EH (cell line): ENCODE measurements at regions not wholly inside any gene's neighbourhood (a gene's known extent, or its start where the extent isn't known, plus 50 kb on each side); places are given as distances from the start of the nearest gene placed in this dataset.
"Not testable (repeated sequence)": the region's sequence is repeated elsewhere in the genome, so short reads cannot be mapped to it uniquely, and the experiment has no call there.

Source experiments
- DNase-seq: peaks from one replicate; pipeline ENCODE4 v3.0.0-alpha.2; 2015; ENCODE audit warnings: low read depth

DNA sequence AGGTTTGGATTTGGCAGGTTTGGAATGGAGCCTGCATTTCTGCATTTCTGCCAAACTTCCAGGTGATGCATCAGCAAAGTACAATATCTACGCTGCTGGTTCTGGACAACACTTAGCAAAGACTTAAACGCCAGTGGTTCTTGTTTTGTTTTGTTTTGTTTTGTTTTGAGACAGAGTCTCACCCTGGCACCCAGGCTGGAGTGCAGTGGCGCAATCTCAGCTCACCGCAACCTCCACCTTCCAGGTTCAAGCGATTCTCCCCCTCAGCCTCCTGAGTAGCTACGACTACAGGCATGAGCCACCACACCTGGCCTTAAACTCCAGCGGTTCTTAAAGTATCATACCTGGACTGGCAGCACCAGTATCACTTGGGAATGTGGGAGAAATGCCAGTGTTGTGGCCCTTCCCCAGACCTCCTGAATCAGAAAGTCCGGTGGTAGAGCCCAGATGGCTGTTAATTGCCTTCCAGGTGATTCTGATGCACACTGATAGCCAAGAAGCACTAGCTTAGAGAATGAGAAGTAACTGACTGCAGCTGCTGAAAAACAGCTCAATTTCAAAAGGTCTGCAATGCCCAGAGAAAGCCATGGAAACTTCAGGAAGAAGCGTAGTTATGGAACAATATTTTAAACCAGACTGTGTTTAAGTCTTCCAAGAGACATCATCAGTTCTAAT lies 114.8 kb upstream of the FOXN3 start:
- no peak for DNase-seq

DNA sequence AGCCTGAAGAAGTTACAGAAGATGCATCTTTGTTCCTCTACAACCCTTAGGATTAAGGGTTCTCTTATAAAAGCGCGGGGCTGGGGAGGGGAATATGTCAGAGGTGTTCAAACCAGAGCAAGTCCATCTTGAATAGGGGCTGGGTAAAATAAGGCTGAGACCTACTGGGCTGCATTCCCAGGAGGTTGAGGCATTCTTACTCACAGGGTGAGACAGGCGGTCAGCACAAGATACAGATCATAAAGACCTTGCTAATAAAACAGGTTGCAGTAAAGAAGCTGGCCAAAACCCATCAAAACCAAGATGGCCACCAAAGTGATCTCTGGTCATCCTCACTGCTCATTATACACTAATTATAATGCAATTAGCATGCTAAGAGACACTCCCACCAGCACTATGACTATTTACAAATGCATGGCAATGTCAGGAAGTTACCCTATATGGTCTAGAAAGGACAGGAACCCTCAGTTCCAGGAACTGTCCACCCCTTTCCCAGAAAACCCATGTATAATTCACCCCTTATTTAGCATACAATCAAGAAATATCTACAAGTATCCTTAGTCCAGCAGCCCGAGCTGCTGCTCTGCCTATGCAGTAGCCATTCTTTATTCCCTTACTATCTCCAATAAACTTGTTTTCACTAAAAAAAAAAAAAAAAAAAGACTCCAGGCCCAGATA lies 108.1 kb upstream of the FOXN3 start:
- DNase-seq: peak; percentile 21

DNA sequence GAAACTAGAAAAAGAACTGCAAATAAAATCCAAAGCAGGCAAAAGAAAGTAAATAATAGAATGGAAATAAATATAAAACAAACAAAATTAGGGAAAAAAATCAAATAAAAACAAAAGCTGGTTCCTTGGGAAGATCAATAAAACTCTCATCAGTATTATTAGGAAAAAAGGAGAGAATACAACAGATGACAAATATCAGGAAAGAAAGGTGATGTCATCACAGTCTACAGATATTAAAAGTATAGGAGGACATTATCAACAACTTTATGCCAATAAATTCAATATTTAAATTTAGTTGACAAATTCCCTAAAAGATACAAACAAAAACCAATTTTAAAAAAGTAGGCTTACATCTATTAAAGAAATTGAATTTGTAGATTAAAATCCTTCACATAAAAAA lies 107.4 kb upstream of the FOXN3 start:
- no peak for DNase-seq

DNA sequence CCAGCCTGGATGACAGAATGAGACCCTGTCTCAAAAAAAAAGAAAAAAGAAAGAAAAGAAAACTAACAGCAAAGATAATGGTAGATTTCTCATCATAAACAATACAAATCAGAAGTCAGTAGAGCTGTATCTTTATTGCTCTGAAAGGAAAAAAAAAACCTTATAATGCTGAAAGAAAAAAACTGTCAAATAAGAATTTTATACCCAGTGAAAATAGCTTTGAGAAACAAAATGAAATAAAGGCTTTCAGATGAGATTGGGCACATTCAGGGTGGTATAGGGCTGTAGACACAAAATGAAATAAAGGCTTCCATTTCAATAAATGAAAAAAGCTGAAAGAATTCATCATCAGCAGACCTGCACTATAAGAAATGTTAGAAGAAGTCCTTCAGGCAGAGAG lies 105.0 kb upstream of the FOXN3 start:
- no peak for DNase-seq

DNA sequence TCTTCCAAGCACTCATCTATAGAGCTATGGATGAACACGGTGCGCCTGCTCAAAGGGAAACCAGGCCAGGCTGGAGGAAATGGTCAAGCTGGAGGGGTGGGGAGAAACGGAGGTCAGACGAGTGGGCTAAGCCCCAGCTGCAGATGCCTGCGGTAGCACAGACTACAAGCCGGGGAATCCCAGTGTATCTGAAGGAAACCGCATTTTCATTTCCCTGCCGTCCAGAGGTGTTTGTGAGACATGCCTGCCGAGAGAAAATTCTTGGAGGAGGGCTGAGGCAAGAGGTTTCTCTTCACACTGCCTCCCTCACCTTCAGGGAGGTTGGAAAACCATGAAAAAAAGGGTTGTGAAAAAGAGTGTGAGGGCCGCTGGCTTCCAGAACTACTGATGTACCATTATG lies 102.0 kb upstream of the FOXN3 start:
- DNase-seq: no peak

DNA sequence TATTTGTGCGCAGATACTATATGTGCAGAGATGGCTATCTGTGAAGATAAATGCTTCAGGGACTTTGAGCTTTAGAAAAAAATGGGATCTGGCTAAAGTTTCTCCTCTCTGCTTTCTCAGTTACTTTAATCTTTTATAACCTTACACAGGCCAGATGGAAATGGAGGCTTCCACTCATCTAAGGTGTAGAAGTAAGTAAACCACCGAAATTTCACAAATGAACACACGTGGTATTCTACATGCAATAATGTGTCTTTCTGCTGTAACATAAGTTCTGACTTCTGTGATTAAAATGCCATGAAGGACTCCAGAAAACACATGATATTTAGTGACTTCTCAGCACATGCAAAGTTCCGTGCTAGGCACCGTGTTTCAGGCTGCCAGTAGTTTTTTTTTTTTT lies 99.1 kb upstream of the FOXN3 start:
- no peak for DNase-seq

DNA sequence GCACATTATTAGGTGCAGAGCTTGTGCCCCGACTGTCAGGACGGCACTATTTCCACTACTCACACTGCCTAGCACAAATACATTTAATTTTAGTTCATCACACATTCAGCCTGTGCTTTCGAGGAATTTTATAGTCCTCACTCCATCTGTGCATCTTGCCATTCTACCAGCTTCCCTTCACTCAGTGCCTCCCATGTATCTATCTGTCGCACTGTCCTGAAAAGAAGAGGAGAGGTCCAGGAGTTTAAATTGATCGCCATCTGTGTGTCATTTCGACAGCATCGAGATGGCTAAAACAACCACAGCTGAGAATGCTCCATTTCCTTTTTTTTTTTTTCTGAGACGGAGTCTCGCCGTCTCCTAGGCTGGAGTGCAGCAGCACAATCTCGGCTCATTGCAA lies 97.6 kb upstream of the FOXN3 start:
- no peak for DNase-seq

DNA sequence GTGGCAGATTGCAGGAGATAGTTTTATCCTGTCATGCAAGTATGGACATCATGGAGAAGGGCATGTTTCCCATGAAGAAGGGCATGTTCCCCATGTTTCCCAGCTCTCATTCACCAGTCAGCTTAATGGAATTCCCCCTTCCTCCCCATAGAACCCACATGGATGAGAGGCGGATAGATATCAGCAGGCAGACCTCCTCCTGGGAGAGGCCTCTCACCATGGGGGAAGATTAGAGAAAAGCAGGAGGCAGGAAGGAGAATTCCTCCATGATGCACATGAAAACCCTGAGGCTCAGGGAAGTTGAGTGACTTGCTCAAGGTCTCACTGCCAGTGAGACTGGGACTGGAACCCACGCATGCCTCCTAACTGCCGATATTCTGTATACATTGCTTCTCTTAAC lies 92.9 kb upstream of the FOXN3 start:
- DNase-seq: peak; percentile 92

DNA sequence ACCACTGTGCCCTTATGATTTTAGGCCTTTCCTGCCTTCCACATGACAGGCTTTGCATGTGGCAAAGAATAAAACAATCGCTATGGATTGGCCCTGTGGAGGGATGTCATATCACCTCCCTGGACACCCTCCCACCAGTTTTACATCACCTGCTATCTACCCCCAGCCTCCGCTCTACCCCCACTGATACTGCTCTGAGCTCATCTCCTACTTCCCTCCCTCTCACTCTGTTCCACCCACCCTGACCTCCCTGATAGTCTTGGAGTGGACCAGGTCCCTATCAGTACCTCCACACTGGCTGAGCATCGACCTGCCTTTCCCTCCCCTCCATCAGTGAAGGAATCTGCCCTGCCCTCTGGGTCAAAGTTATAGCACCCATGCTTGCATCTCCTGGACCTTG lies 91.8 kb upstream of the FOXN3 start:
- DNase-seq: no peak

DNA sequence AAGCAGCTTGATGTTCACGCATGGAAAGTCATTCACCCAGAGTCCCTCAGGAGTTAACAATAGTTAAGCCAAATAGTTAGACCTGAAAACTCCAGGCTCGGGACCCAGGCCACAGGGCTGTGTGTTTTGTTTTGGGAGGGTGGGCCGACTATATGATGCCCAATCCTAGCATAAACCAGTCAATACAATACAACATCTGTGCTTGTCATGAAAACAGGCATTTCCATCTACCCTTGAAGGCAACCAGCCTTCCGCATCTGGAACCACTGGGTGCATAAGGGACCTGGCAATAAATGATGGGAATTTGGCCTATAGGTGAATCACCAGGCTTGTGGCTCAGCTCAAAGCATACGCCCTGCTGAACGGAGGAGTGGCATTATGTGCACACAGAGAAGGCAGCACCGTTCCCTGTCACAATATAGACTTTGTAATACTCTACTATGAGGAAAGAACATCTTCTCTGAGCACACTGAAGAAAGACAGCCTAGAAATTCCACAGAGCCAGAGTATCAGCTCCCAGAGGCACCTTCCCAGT lies 91.0 kb upstream of the FOXN3 start:
- peak; percentile 51 for DNase-seq

DNA sequence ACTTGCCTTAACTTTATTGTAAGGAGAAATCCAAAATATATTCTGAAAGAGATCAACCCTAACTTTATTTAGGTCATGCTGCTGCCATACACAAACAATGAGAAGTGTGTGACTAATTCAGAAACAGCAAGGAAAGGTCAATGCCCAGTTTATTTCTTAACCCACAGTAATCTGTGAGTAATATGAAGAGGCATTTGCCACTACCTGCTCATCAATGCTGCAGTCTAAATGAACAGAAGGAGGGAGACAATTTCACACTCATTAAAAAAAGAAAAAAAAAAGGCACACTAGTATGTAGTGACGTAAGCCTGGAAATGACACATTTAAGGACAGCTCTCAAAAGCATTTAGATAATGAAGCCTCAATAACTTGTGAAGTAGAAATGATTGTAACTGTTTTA lies 90.5 kb upstream of the FOXN3 start:
- DNase-seq: peak; percentile 90

DNA sequence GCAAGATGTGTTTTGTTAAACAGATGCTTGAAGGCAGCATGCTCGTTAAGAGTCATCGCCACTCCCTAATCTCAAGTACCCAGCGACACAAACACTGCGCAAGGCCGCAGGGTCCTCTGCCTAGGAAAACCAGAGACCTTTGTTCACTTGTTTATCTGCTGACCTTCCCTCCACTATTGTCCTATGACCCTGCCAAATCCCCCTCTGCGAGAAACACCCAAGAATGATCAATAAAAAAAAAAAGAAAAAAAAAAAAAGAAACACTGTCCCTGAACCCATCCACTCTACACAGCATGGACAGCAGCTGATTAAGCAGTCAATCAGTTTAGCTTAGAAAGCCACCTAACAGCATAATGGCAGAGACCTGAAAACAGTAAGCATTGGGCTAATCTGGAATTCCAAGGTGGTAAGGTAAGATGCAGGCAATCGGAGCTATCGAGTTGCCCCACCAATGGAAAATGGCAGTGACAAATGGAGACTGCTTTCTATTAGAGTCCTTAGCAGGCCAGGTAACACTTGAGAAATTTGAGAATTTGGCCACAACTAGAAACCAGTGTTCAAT lies 89.9 kb upstream of the FOXN3 start:
- not testable (repeated sequence) for DNase-seq

DNA sequence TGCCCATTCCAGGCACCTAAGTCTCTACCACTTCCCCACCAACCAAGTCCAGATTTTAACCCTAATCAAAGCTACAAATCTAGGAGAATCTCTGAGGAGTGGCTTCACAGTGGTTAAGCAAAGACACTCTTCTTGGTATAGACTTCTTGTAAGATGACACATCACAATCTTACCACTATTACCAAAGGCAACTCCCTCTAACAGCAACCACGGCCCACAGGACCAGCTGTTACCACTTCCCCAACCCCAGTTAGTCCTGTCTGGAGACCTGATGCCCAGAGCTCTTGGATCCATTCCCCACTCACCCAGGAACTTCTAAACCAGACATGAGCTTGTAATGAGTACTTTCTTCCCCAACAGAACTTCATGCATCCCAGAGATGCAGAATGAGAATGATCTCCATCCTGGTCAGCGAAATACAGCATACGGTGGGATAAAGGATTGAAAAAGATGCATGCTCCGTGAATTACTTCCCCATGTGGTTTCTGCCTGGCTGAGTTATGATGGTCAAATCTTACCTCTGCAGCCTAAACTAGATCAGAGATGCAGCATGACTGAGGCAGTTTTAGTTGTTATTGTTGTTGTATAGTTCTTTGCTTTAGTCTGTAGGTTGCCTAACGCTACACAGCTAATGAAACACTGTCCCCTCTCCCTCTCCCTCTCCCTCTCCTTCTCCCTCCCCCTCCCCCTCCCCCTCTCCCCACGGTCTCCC lies 87.7 kb upstream of the FOXN3 start:
- peak; percentile 86 for DNase-seq

DNA sequence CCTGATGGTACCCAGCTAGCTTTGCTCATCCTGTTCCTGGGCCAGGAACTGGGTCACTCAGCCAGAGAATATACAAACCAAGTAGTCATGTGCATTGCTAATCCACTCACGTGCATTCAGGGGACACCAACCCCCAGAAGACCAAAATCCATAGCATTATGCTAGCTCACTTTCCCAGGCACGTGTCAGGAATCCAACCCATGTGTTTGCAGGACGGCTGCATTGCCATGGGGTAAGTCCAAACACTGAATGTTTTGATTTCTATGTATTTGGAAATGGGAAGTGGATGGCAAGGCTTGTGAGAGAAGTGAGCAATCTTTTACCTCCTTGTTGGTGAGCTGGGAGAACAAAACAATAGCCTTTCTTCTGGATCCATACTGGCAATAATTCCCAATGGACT lies 87.1 kb upstream of the FOXN3 start:
- peak; percentile 30 for DNase-seq

DNA sequence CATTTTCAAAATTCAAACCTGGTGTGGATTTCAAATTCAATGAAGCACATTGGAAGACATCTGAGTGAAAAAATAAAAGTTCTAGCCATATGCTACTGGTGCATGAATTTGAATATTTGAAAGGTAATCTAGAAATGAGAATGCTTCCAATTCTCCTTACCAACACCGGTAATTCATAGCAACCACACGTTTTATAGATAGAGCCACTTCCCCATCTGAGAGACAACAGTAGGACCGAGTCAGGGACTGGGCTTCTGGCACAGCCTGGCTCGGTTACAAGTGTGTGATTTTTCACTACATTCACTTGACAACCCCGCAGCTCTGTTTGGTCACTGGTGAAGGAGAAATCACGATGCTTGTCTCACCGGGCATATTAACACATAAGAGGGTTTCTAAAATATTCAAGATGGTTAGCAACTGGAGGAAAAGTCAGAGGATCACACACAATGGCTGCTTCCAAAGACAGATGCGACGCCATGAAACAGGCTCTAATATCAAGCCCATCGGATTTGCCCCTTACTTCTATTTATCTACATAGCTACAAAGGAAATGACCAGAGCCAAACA lies 86.5 kb upstream of the FOXN3 start:
- no peak for DNase-seq

DNA sequence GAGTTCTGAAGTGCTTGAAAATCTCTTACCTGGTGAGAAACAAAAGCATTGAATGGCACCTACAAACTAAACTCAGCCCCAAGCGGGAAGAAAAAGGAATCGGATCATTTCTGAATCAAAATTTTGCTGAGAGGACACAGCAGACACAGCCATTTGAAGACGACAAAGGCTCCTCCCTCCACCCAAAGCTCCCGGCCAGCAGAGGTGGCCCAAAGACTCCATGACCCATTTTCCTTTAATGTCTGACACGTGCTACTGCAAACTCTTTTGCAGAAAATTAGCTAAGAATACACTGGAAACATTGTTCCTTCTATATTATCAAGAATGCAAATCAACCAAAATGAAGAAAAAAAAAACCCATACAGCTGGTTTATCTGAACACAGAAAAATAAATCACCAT lies 85.9 kb upstream of the FOXN3 start:
- no peak for DNase-seq

DNA sequence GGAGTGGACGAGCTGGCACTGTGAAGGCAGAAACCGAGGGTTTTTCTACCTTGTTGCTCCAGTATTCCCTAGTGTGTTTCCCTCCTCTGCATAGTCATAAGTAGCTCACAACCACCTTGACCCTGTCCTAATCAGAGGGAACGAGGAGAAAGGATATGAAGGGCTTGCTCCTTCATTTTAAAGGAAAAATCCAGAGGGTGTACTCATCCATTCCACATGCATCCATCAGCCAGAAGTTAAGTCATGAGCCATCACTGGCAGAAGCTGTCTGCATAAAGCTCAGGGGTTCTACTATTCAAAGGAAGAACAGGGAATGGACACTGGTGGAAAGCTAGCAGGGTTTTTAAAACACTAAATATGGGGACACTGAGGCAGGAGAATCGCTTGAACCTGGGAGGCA lies 84.3 kb upstream of the FOXN3 start:
- peak; percentile 27 for DNase-seq

DNA sequence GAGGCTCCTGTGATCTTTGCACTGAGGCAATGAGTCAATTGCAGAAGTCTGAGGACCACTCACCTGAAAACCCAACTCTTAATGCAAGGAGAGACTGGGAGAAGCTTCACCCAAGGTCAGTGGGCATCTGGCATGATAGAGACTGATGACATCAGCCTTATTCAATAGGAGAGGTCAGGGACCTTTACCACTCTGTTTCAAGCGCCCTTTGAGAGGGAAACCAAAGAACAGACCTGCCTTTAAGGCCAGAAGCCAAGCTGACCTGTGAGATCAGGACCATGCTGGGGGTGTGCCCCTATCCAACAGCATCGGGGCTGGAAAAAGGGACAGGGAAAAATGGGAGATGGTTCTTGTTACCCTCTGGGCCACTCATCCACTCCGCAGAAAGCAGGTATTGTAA lies 83.3 kb upstream of the FOXN3 start:
- no peak for DNase-seq

DNA sequence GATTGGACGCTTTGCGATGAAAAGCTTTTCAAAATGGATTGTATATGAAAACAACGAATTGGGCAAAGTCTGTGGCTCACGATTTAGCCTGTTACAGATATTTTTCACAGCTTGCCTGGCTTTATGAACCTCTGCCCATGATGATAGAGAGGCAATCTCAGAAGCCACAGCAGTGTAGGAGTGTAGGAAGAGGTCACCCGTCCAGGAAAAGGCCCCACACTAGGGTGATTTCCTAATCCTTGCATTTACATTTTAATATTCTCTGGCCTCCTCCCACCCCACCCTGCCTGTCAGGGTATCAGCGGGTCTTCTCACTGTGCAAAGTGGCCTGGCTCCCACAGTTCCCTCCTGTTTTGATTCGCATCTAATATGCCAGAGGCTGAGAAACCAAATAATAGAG lies 81.8 kb upstream of the FOXN3 start:
- no peak for DNase-seq

DNA sequence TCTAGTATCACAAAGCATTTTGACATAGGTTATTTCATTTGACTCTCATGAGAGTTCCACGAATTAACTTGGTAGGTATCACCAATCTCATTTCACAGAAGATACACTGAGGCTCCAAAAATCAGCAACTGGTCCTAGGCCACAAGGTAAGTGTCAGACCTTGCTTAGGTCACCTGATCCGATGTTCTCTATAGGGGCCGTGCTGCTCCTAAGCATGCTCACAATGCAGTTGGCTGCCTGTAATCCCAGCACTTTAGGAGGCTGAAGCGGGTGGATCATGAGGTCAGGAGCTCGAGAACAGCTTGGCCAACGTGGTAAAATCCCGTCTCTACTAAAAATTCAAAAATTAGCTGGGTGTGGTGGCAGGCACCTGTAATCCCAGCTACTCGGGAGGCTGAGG lies 78.7 kb upstream of the FOXN3 start:
- no peak for DNase-seq

DNA sequence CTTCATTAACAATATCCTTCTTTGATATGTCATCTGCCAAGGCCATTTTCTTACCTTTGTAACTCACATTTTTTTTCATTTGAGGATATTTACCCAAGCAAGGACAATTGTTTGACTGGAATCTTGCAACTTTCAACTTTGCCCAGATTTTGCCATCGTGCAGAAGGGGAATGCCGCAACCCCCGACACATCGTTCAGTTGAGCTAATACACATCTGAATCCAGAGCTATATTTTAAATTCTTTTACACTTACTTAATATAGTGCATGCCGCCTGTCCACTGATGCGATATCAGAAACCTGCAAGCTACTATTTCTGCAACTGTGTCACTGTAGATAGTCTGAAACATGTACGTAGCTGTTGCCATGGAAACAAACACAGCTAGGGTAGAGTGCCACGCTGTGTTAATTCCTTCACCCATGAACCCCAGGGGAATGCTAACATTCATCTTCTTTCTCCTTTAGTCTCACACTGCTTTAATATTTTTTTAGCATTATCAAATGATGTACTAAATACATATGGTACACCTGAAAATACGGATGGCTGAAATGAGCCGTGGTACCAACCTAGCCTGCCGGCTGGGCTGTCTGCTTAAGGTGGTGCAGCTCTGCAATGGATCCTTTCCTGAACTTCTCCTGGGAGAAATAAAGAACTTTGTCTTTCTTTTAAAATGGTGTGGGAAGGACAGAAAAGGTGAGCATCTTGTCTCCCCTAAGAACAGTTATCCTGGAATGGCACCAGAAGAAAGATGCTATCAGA lies 77.0 kb upstream of the FOXN3 start:
- DNase-seq: no peak

DNA sequence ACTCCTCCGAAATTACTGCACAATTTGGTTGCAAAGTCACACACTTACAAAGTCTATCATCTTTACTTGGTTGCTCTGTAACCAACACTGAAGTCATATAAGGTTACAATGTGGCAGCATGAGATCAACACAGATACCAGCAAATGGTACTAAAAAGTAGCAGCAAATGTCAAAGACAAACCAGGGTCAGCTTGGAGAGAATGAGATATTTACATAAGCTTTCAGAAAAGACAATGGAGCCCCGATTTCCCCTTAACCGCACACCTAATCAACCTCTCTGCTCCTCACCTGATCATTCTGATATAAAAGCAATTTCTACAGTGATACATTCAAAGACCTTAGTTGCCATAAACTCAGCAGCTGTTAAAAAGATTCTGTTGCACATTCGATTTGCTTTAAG lies 76.4 kb upstream of the FOXN3 start:
- no peak for DNase-seq
